GM21423 (cell line): ENCODE measurements at regions not wholly inside any gene's neighbourhood (a gene's known extent, or its start where the extent isn't known, plus 50 kb on each side); places are given as distances from the start of the nearest gene placed in this dataset.

Source experiments
- ATAC-seq: cut with Tn5 transposase; IDR thresholded peaks from one replicate; pipeline ENCODE4 v1.9.1; 2021; ENCODE audit warnings: mild to moderate bottlenecking, moderate library complexity; ENCODE audit not compliant: unreplicated experiment

GRCh38 chr16:5647051-5647450 is 549.5 kb upstream of the EEF2KMT start:
- ATAC-seq: no peak

- no peak for ATAC-seq
Measured at GRCh38 chr16:5643855-5644531, 546.4 kb upstream of the EEF2KMT start.

GRCh38 chr16:5642436-5642835 is 544.8 kb upstream of the EEF2KMT start:
- no peak for ATAC-seq

- ATAC-seq: no peak
Measured at GRCh38 chr16:5642011-5642410, 544.4 kb upstream of the EEF2KMT start.

- ATAC-seq: no peak
Measured at GRCh38 chr16:5640883-5641282, 543.3 kb upstream of the EEF2KMT start.

- no peak for ATAC-seq
Measured at GRCh38 chr16:5639531-5639930, 541.9 kb upstream of the EEF2KMT start.

- ATAC-seq: no peak
Measured at GRCh38 chr16:5635331-5635730, 537.7 kb upstream of the EEF2KMT start.

GRCh38 chr16:5634666-5635180 is 537.1 kb upstream of the EEF2KMT start:
- ATAC-seq: no peak

GRCh38 chr16:5633845-5634440 is 536.3 kb upstream of the EEF2KMT start:
- ATAC-seq: no peak

- ATAC-seq: no peak
Measured at GRCh38 chr16:5622234-5622884, 524.8 kb upstream of the EEF2KMT start.

GRCh38 chr16:5621826-5622225 is 524.2 kb upstream of the EEF2KMT start:
- ATAC-seq: no peak

- no peak for ATAC-seq
Measured at GRCh38 chr16:5619304-5619703, 521.7 kb upstream of the EEF2KMT start.

- no peak for ATAC-seq
Measured at GRCh38 chr16:5616841-5617240, 519.2 kb upstream of the EEF2KMT start.

- peak; percentile 74 for ATAC-seq
Measured at GRCh38 chr16:5615868-5616642, 518.5 kb upstream of the EEF2KMT start.

- ATAC-seq: no peak
Measured at GRCh38 chr16:5607169-5607568, 509.6 kb upstream of the EEF2KMT start.

GRCh38 chr16:5605404-5605803 is 507.8 kb upstream of the EEF2KMT start:
- no peak for ATAC-seq

- ATAC-seq: no peak
Measured at GRCh38 chr16:5604770-5605169, 507.2 kb upstream of the EEF2KMT start.

- ATAC-seq: no peak
Measured at GRCh38 chr16:5603836-5604235, 506.2 kb upstream of the EEF2KMT start.

GRCh38 chr16:5601957-5602356 is 504.4 kb upstream of the EEF2KMT start:
- ATAC-seq: no peak

- no peak for ATAC-seq
Measured at GRCh38 chr16:5598793-5599192, 501.2 kb upstream of the EEF2KMT start.

- no peak for ATAC-seq
Measured at GRCh38 chr16:5595849-5596248, 498.3 kb upstream of the EEF2KMT start.
